OCI-M1 (cell line): ENCODE measurements at regions not wholly inside any gene's neighbourhood (a gene's known extent, or its start where the extent isn't known, plus 50 kb on each side); places are given as distances from the start of the nearest gene placed in this dataset.

Experiments
- DNase-seq: peaks from one replicate; lab custom pipeline; 2025; lab: John Stamatoyannopoulos, UW

GRCh38 chr12:43117226-43117930 lies 434.6 kb downstream of the ADAMTS20 start:
- no peak for DNase-seq

DNA sequence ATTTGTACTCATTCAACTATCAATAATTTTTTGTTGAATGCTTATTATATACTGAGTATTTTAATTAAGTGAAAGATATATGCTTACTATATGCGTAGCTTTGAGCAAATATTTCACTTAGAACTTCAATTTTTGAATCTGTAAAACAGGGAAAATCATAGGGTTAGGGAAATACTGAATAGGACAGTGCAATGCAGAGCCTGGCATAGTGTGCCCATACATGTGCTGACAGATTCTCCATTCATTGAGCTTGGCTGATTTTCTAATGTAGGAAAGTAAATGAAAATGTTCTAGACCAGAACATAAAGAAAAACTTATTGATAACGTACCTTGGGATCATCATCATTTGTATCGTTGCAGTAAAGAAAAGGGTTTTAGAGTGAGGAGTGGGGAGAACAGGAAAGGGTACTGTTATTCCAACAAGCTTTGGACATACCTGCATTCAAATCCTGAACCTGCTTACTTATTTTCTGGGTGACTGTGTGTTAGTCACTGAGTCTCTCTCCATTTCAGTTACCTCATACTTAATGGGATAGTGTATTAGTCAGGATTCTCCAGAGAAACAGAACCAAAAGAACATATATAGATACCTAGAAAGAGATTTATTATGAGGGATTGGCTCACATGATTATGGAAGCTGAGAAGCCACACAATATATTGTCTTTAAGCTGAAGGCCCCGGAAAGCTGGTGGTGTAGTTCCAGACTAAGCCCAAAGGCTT lies 436.4 kb downstream of the ADAMTS20 start:
- no peak for DNase-seq

DNA sequence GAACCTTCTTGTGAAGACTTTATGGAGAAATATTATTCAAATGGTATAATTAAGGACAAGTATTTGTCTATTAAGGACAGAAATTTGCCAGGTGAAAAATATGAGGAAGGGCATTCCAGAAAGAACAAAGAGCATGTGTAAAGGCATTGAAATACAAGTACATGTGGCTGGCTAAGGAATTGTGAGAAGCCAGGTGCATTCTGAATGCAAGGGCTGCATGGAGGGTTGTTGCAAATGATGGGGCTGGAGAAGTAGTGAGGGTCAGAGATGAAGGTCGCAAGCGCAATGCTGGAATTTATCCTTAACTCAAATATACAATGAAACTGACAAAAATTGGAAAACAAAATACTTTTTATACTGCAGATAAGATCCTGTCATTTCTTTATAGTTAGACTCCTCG lies 437.7 kb downstream of the ADAMTS20 start:
- DNase-seq: no peak

DNA sequence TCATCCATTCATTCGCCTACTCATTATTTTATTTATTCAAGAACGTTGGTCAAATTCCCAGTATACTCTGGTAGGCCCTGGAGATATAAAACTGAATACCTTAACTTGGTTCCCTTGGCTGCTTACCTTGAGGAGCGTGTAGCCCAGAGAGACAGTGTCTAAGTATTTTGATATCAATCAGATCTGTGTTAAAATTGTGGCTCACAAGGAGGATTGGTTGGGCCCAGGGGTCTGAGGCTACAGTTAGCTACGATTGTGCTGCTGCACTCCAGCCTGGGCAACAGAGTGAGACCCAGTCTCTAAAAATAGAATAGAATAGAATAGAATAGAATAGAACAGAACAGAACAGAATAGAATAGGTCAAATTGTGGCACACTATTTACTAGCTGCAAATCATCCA lies 438.4 kb downstream of the ADAMTS20 start:
- peak; percentile 43 for DNase-seq

DNA sequence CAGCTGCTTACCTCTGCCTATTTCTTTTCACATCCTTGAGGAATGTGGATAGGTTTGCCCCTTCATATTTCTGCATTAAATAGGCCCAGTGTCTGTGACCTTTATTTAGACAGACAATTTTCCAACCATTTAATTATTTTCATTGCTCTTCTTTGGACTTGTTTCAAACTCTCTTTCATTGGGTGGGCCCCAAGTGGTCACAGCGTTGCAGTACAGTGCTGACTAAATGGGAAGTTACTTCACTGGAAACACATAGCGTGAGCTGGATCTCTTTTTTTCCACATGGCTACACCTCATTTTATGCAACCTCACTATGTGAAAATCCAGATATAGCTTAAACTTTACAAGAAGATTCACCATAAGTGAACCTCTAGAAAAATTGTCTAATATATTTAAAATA lies 438.9 kb downstream of the ADAMTS20 start:
- peak; percentile 86 for DNase-seq

GRCh38 chr12:43112101-43112920 lies 439.7 kb downstream of the ADAMTS20 start:
- DNase-seq: peak; percentile 91

DNA sequence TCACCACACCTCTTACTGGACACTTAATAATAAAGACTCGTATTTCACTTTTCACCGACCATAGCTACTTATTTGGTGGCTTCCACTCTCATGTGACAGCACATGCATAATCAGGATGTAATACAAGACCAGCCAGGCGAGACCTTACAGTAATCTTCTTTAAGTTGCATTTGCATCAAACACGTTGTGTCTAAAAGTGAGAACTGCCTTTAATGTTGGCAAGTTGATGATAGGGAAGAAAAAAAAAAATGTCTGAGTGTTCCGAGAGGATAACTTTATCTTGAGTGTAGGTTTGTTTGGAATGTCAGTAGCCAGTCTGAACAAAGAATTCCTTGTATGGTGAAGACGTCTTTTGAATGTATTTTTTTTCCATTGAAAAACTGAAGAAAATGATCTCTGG lies 440.4 kb downstream of the ADAMTS20 start:
- DNase-seq: peak; percentile 85

- DNase-seq: no peak
Measured at GRCh38 chr12:43109631-43110345, 442.2 kb downstream of the ADAMTS20 start.

GRCh38 chr12:43108656-43109055 lies 443.3 kb downstream of the ADAMTS20 start:
- no peak for DNase-seq

- DNase-seq: no peak
Measured at GRCh38 chr12:43107026-43107775, 444.8 kb downstream of the ADAMTS20 start.

GRCh38 chr12:43106355-43106754 lies 445.6 kb downstream of the ADAMTS20 start:
- DNase-seq: peak; percentile 56

DNA sequence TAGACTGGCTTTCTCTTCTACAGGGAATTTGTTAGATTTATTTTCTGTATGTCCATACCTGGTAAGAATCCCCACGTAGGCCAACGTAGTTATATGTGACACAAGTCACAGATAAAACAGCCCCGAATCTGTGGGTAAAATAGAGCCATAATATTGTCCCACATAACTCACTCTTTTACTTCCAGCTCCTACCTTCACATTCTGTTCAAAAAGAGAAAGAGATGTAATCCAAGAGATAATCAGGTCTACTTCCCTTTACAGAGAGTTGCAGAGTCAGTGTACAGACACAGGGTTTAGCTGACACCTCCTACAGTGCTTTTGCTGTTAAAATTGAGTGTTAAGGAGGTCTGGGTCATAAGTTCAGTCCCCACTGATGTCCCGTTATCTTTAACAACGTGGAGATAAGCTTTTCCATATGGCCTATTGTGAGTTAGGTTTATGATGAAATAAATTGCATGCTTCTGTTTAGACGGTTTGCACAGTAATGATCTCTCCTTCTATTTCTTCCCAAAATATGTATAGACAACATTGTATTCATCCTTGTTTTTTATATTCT lies 446.5 kb downstream of the ADAMTS20 start:
- peak; percentile 88 for DNase-seq

GRCh38 chr12:43104494-43104893 lies 447.5 kb downstream of the ADAMTS20 start:
- DNase-seq: peak; percentile 49

GRCh38 chr12:43103866-43104265 lies 448.1 kb downstream of the ADAMTS20 start:
- no peak for DNase-seq

DNA sequence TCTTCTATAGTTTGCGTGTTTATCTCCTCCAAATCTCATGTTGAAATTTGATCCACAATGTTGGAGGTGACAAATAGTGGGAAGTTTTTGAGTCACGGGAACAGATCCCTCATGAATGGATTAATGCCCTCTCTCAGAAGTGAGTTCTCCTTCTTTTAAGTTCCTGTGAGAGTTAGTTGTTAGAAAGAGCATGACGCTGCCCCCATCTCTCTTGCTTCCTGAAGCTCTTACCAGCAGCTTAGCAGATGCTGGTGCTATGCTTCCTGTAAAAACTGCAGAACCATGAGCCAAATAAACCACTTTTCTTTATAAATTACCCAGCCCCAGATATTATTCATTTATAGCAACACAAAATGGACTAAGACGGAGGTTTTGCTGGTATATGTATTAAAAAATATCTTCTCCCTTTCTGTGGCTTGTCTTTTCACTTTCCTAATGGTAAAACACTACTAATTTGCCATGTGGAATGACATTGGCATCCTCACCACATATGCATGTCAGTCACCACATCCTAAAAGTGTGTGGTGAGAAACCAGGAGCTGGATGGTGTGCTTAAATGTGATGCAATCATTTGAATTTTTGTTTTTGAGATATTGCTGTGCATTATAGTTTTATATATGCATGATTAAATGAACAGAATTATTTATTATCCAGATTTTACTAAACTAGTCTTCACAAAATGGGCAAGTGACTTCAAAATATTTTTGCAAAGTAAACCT lies 449.3 kb downstream of the ADAMTS20 start:
- DNase-seq: peak; percentile 16

- DNase-seq: no peak
Measured at GRCh38 chr12:43100231-43100630, 451.8 kb downstream of the ADAMTS20 start.

- DNase-seq: peak; percentile 23
Measured at GRCh38 chr12:43099691-43100163, 452.3 kb downstream of the ADAMTS20 start.

- no peak for DNase-seq
Measured at GRCh38 chr12:43098766-43099550, 453.0 kb downstream of the ADAMTS20 start.

DNA sequence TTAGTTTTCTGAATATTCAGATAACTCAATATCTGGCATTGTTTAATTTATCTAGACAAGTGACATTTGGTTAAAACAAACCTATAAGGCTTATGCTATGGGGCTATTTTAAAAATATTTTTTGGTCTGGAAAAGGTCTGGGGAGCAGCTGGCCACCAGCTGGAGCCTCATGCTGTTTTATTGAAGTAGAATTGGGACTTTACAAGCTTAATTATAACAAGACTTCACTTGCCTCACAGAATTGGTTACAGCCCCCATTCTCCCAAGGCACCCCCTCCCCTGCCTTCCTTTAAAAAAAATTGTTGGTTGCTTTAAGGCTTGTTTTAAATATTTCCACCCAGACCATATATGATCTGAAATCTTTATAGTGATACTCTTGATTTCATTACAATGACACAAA lies 453.9 kb downstream of the ADAMTS20 start:
- DNase-seq: no peak
